Non-pigmented ciliary epithelial cell (primary cell): ENCODE measurements at regions not wholly inside any gene's neighbourhood (a gene's known extent, or its start where the extent isn't known, plus 50 kb on each side); places are given as distances from the start of the nearest gene placed in this dataset.
"Not testable (repeated sequence)": the region's sequence is repeated elsewhere in the genome, so short reads cannot be mapped to it uniquely, and the experiment has no call there.

ENCODE experiments used
- DNase-seq: peaks from one replicate; pipeline ENCODE4 v3.0.0-alpha.2; 2010; ENCODE audit warnings: low read depth

- no peak for DNase-seq
Observed at GRCh38 chr6:50467931-50468330, 245.4 kb upstream of the TFAP2D start.

- DNase-seq = no peak
Observed at GRCh38 chr6:50471041-50471440, 242.3 kb upstream of the TFAP2D start.

- no peak for DNase-seq
Observed at GRCh38 chr6:50510361-50510760, 203.0 kb upstream of the TFAP2D start.

- no peak for DNase-seq
Observed at GRCh38 chr6:50520326-50521266, 192.7 kb upstream of the TFAP2D start.

GRCh38 chr6:50524341-50524740 is 189.0 kb upstream of the TFAP2D start:
- DNase-seq = no peak

GRCh38 chr6:50527985-50528384 is 185.3 kb upstream of the TFAP2D start:
- DNase-seq = no peak

- no peak for DNase-seq
Observed at GRCh38 chr6:50539447-50539846, 173.9 kb upstream of the TFAP2D start.

GRCh38 chr6:50541941-50542340 is 171.4 kb upstream of the TFAP2D start:
- DNase-seq = no peak

GRCh38 chr6:50543666-50544065 is 169.7 kb upstream of the TFAP2D start:
- DNase-seq = no peak

- no peak for DNase-seq
Observed at GRCh38 chr6:50549026-50549425, 164.3 kb upstream of the TFAP2D start.

- no peak for DNase-seq
Observed at GRCh38 chr6:50549475-50549874, 163.9 kb upstream of the TFAP2D start.

- no peak for DNase-seq
Observed at GRCh38 chr6:50555982-50556381, 157.3 kb upstream of the TFAP2D start.

GRCh38 chr6:50565004-50565403 is 148.3 kb upstream of the TFAP2D start:
- no peak for DNase-seq

- DNase-seq = not testable (repeated sequence)
Observed at GRCh38 chr6:50571230-50571629, 142.1 kb upstream of the TFAP2D start.

GRCh38 chr6:50585441-50586330 is 127.6 kb upstream of the TFAP2D start:
- DNase-seq = no peak

GRCh38 chr6:50586331-50586675 is 127.0 kb upstream of the TFAP2D start:
- DNase-seq = no peak

- no peak for DNase-seq
Observed at GRCh38 chr6:50589751-50590470, 123.4 kb upstream of the TFAP2D start.

- no peak for DNase-seq
Observed at GRCh38 chr6:50591135-50591534, 122.2 kb upstream of the TFAP2D start.

GRCh38 chr6:50600280-50600679 is 113.0 kb upstream of the TFAP2D start:
- DNase-seq = no peak

- DNase-seq = no peak
Observed at GRCh38 chr6:50602292-50602691, 111.0 kb upstream of the TFAP2D start.

GRCh38 chr6:50608421-50608820 is 104.9 kb upstream of the TFAP2D start:
- no peak for DNase-seq

- no peak for DNase-seq
Observed at GRCh38 chr6:50610562-50610961, 102.8 kb upstream of the TFAP2D start.
